ENCODE measurements at regions not wholly inside any gene's neighbourhood (a gene's known extent, or its start where the extent isn't known, plus 50 kb on each side); places are given as distances from the start of the nearest gene placed in this dataset.

- H3K9me1 ChIP-seq (replicated peaks; ENCODE audit: control insufficient read depth, extremely low read depth, insufficient read depth, low read length) = no peaks in the 10 kb centered on the region
- H3K27me3 ChIP-seq (ENCODE audit: control insufficient read depth in 2 of 2, insufficient read depth in 2 of 2, low read length in 2 of 2) = no peaks in the 10 kb centered on the region
- no peak for DNase-seq (ENCODE audit: low read depth, low spot score)
- H3K9me3 ChIP-seq (replicated peaks; ENCODE audit: control insufficient read depth, insufficient read depth, low read length) = no peaks in the 10 kb centered on the region
- CTCF ChIA-PET = no interaction called here
- H3K4me2 ChIP-seq (ENCODE audit: insufficient read depth, low read length) = no peak overlapping the region
- no peak for FAIRE-seq
- POLR2A ChIA-PET = no interaction called here
- TF ChIP-seq POLR2AphosphoS5 (IDR thresholded peaks at IDR 0.05; ENCODE audit: insufficient read depth, low read depth, low read length) = no peak
- no peaks in the 10 kb centered on the region for H3K36me3 ChIP-seq (ENCODE audit: control insufficient read depth in 2 of 2, extremely low read depth in 1 of 2, insufficient read depth in 2 of 2, low read length in 2 of 2)
- H4K20me1 ChIP-seq (replicated peaks; ENCODE audit: control insufficient read depth, extremely low read depth, insufficient read depth, low read length) = no peaks in the 10 kb centered on the region
- H3K4me1 ChIP-seq (ENCODE audit: control insufficient read depth, extremely low read depth, insufficient read depth, low read length) = no peaks in the 10 kb centered on the region
- no peak overlapping the region for H3K27ac ChIP-seq (ENCODE audit: insufficient read depth, low read depth, low read length)
- dilution Hi-C loops (cut with MboI; ENCODE audit: extremely low pct_ligation_motif_present, low sequenced_read_pairs) (no loop called here), intact Hi-C loops (cut with micrococcal nuclease) (no loop called here)
- H3K9ac ChIP-seq (replicated peaks; ENCODE audit: extremely low read depth, insufficient read depth, low read length) = no peak overlapping the region
- no TSS peak for BruUV-seq (replicated peaks)
- H3K4me3 ChIP-seq (replicated peaks in 1 of 3; ENCODE audit: insufficient read depth in 1 of 3, low read depth in 1 of 3, low read length in 3 of 3) = no peak overlapping the region
- no peak overlapping the region for H2AFZ ChIP-seq (ENCODE audit: low read depth, low read length)
- H3K79me2 ChIP-seq (ENCODE audit: control insufficient read depth, insufficient read depth, low read length) = no peaks in the 10 kb centered on the region
Measured at GRCh38 chr3:130607553-130608154, 90.7 kb downstream of the COL6A6 start.

- Histone ChIP-seq H4K20me1 (replicated peaks; ENCODE audit: control insufficient read depth, extremely low read depth, insufficient read depth, low read length) (no peaks in the 10 kb centered on the region), H3K9me3 (replicated peaks; ENCODE audit: control insufficient read depth, insufficient read depth, low read length) (no peaks in the 10 kb centered on the region), H3K4me1 (ENCODE audit: control insufficient read depth, extremely low read depth, insufficient read depth, low read length) (no peaks in the 10 kb centered on the region), H3K4me2 (ENCODE audit: insufficient read depth, low read length) (no peak overlapping the region), H3K4me3 (replicated peaks in 1 of 3; ENCODE audit: insufficient read depth in 1 of 3, low read depth in 1 of 3, low read length in 3 of 3) (no peak overlapping the region), H3K36me3 (ENCODE audit: control insufficient read depth in 2 of 2, extremely low read depth in 1 of 2, insufficient read depth in 2 of 2, low read length in 2 of 2) (no peaks in the 10 kb centered on the region), H2AFZ (ENCODE audit: low read depth, low read length) (no peak overlapping the region), H3K27ac (ENCODE audit: insufficient read depth, low read depth, low read length) (no peak overlapping the region), H3K27me3 (ENCODE audit: control insufficient read depth in 2 of 2, insufficient read depth in 2 of 2, low read length in 2 of 2) (no peaks in the 10 kb centered on the region), H3K9ac (replicated peaks; ENCODE audit: extremely low read depth, insufficient read depth, low read length) (no peak overlapping the region), H3K9me1 (replicated peaks; ENCODE audit: control insufficient read depth, extremely low read depth, insufficient read depth, low read length) (no peaks in the 10 kb centered on the region), H3K79me2 (ENCODE audit: control insufficient read depth, insufficient read depth, low read length) (no peaks in the 10 kb centered on the region)
- intact Hi-C loops (cut with micrococcal nuclease) (no loop called here), dilution Hi-C loops (cut with MboI; ENCODE audit: extremely low pct_ligation_motif_present, low sequenced_read_pairs) (no loop called here)
- ChIA-PET CTCF (interaction anchor here (1.0 kb wide), 1 partner anchor 153 kb away, joined by 3 read pairs; no protein-coding TSS in a partner anchor), POLR2A (no interaction called here)
- no peak for DNase-seq (ENCODE audit: low read depth, low spot score)
- no peak for FAIRE-seq
- BruUV-seq (replicated peaks) = no TSS peak
- TF ChIP-seq GATA2 (IDR thresholded peaks at IDR 0.05; ENCODE audit: insufficient read depth, insufficient read length, low read depth, low read length) (no peak), MAX (IDR thresholded peaks at IDR 0.05; ENCODE audit: insufficient read depth, insufficient read length) (no peak), JUN (IDR thresholded peaks at IDR 0.05; ENCODE audit: borderline replicate concordance, insufficient read depth, insufficient read length, low read depth) (no peak)
Measured at GRCh38 chr3:130609166-130609979, 92.4 kb downstream of the COL6A6 start.
